Right lobe of liver (tissue), 4 donors: ENCODE measurements at regions not wholly inside any gene's neighbourhood (a gene's known extent, or its start where the extent isn't known, plus 50 kb on each side); places are given as distances from the start of the nearest gene placed in this dataset.

Experiments used
- POLR2A ChIP-seq: fragments of 450-650 bp; IDR thresholded peaks from one replicate; pipeline ENCODE4 v1.6.1; 2017; ENCODE audit warnings: antibody characterized with exemption, mild to moderate bottlenecking
- TF ChIP-seq, protein P1 (sequence below), 4 donors: fragments of 200-600 bp in 3 of 4; fragments of 450-650 bp in 1 of 4; IDR thresholded peaks; one replicate each; pipeline versions ENCODE4 v1.5.1 to v1.8.0; 2016 to 2022; ENCODE audit warnings: antibody characterized with exemption in 4 of 4, mild to moderate bottlenecking in 2 of 4
- donor health status: DM: no; HTN: no; CAD: no.
- donor health status: DM: no; HTN: no; CAD: no.
- donor health status: DM: no; HTN: yes; CAD: no.

DNA sequence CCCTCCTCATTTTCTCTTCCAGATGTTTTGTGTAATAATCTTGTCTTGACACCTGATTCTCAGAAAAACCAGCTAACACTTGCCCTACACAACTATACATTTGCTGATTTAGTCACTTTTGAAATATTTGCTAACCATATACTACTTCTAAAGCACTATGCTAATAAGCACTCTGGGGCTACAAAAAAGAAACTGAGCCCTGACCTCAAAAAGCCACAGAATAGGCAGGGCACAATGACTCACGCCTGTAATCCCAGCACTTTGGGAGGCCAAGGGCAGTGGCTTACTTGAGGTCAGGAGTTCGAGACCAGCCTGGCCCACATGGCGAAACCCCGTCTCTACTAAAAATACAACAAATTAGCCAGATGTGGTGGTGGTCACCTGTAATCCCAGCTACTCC lies 266.0 kb downstream of the RAD51AP2 start:
- TF ChIP-seq POLR2A = no peak
- TF ChIP-seq, protein P1, sequence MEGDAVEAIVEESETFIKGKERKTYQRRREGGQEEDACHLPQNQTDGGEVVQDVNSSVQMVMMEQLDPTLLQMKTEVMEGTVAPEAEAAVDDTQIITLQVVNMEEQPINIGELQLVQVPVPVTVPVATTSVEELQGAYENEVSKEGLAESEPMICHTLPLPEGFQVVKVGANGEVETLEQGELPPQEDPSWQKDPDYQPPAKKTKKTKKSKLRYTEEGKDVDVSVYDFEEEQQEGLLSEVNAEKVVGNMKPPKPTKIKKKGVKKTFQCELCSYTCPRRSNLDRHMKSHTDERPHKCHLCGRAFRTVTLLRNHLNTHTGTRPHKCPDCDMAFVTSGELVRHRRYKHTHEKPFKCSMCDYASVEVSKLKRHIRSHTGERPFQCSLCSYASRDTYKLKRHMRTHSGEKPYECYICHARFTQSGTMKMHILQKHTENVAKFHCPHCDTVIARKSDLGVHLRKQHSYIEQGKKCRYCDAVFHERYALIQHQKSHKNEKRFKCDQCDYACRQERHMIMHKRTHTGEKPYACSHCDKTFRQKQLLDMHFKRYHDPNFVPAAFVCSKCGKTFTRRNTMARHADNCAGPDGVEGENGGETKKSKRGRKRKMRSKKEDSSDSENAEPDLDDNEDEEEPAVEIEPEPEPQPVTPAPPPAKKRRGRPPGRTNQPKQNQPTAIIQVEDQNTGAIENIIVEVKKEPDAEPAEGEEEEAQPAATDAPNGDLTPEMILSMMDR (IDR thresholded peaks at IDR 0.05) = no peak
